Mucosa of descending colon (tissue), 3 donors: ENCODE measurements at regions not wholly inside any gene's neighbourhood (a gene's known extent, or its start where the extent isn't known, plus 50 kb on each side); places are given as distances from the start of the nearest gene placed in this dataset.

Experiments
- ATAC-seq: fragments of 200-7000 bp; cut with Tn5 transposase; one replicate; pipeline ENCODE4 v1.9.1; 2020; ENCODE audit warnings: mild to moderate bottlenecking, moderate library complexity
- DNase-seq, 3 donors: peaks; one replicate each; pipeline ENCODE4 v3.0.0-alpha.2; 2020
- H3K36me3 ChIP-seq: fragments of 200-600 bp; one replicate; pipeline ENCODE4 v1.8.0; 2021; ENCODE audit warnings: low read depth, mild to moderate bottlenecking
- H3K4me1 ChIP-seq: fragments of 200-600 bp; one replicate; pipeline ENCODE4 v1.8.0; 2021; ENCODE audit warnings: low read depth, mild to moderate bottlenecking
- H3K4me3 ChIP-seq: fragments of 200-600 bp; one replicate; pipeline ENCODE4 v1.8.0; 2021; ENCODE audit warnings: mild to moderate bottlenecking
- H3K9me3 ChIP-seq: fragments of 200-600 bp; one replicate; pipeline ENCODE4 v1.8.0; 2021; ENCODE audit warnings: mild to moderate bottlenecking
- CTCF ChIP-seq: fragments of 200-600 bp; IDR thresholded peaks from one replicate; pipeline ENCODE4 v1.8.0; 2022; ENCODE audit warnings: antibody characterized with exemption, mild to moderate bottlenecking
- intact Hi-C, 2 donors: fragments of 100-400 bp; cut with DNase I in 1 of 2; cut with micrococcal nuclease in 1 of 2; formaldehyde crosslinking; loops; one replicate each; pipeline versions ENCODE4 v1.11.0 to v1.11.1; 2022; cut with DNase I, micrococcal nuclease
- donor health status: DM: no; HTN: no; CAD: no; lungs with moderate emphysema.
- donor health status: DM: no; HTN: no; CAD: no.
- donor health status: DM: no; HTN: yes; CAD: no.

- DNase-seq (no peak), ATAC-seq (no peak)
- intact Hi-C loops, result no loop called here
- Histone ChIP-seq H3K36me3 (no peaks in the 10 kb centered on the region), H3K4me1 (no peaks in the 10 kb centered on the region), H3K4me3 (no peak overlapping the region), H3K9me3 (no peaks in the 10 kb centered on the region)
- TF ChIP-seq CTCF, result no peak
These were observed 653.0 kb downstream of the C4orf33 start for GRCh38 chr4:129748991-129749390.

- intact Hi-C loops, result no loop called here
- Histone ChIP-seq H3K36me3 (no peaks in the 10 kb centered on the region), H3K4me3 (no peak overlapping the region), H3K9me3 (no peaks in the 10 kb centered on the region), H3K4me1 (no peaks in the 10 kb centered on the region)
- no peak for ATAC-seq
- TF ChIP-seq CTCF, result no peak
- no peak for DNase-seq
These were observed 655.7 kb downstream of the C4orf33 start for GRCh38 chr4:129751646-129752045.

GRCh38 chr4:129783596-129783995 is 687.6 kb downstream of the C4orf33 start:
- DNase-seq (no peak), ATAC-seq (no peak)
- H3K9me3 ChIP-seq, result no peaks in the 10 kb centered on the region
- intact Hi-C loops, result no loop called here
- H3K36me3 ChIP-seq, result no peaks in the 10 kb centered on the region
- no peak for TF ChIP-seq CTCF
- no peak overlapping the region for H3K4me3 ChIP-seq
- no peaks in the 10 kb centered on the region for H3K4me1 ChIP-seq

- no peak for DNase-seq
- Histone ChIP-seq H3K4me3 (no peak overlapping the region), H3K4me1 (no peaks in the 10 kb centered on the region), H3K9me3 (no peaks in the 10 kb centered on the region), H3K36me3 (no peaks in the 10 kb centered on the region)
- TF ChIP-seq CTCF, result no peak
- no peak for ATAC-seq
- intact Hi-C loops, result no loop called here
These were observed 692.5 kb downstream of the C4orf33 start for GRCh38 chr4:129788486-129788885.

GRCh38 chr4:129804461-129804981 is 708.6 kb downstream of the C4orf33 start:
- H3K36me3 ChIP-seq, result no peaks in the 10 kb centered on the region
- no peaks in the 10 kb centered on the region for H3K4me1 ChIP-seq
- DNase-seq (no peak), ATAC-seq (no peak)
- no peak overlapping the region for H3K4me3 ChIP-seq
- intact Hi-C loops, result no loop called here
- no peaks in the 10 kb centered on the region for H3K9me3 ChIP-seq
- TF ChIP-seq CTCF, result no peak

- DNase-seq (no peak), ATAC-seq (no peak)
- TF ChIP-seq CTCF, result no peak
- no peaks in the 10 kb centered on the region for H3K9me3 ChIP-seq
- no peak overlapping the region for H3K4me3 ChIP-seq
- intact Hi-C loops, result no loop called here
- H3K4me1 ChIP-seq, result no peaks in the 10 kb centered on the region
- H3K36me3 ChIP-seq, result no peaks in the 10 kb centered on the region
These were observed 711.0 kb downstream of the C4orf33 start for GRCh38 chr4:129806986-129807385.
